Endothelial cell of umbilical vein (primary cell): ENCODE measurements at regions not wholly inside any gene's neighbourhood (a gene's known extent, or its start where the extent isn't known, plus 50 kb on each side); places are given as distances from the start of the nearest gene placed in this dataset.

Source experiments
- EZH2 ChIP-seq: IDR thresholded peaks from 2 replicates; pipeline ENCODE4 v1.6.1; 2012; ENCODE audit warnings: borderline replicate concordance, low read depth, mild to moderate bottlenecking, moderate library complexity, low read length, inconsistent platforms; ENCODE audit not compliant: severe bottlenecking
- JUN ChIP-seq: IDR thresholded peaks from 2 replicates; pipeline ENCODE4 v1.6.1; 2011; ENCODE audit warnings: borderline replicate concordance, low read depth; ENCODE audit not compliant: insufficient read length, insufficient read depth
- POLR2AphosphoS5 ChIP-seq: IDR thresholded peaks from 2 replicates; pipeline ENCODE4 v1.6.1; 2012; ENCODE audit warnings: low read depth, mild to moderate bottlenecking, control low read depth, low read length, moderate library complexity; ENCODE audit not compliant: insufficient read depth
- TF ChIP-seq, protein P1 (sequence below), 2 donors: IDR thresholded peaks; 1 replicate in 1 of 2; 2 replicates in 1 of 2; pipeline ENCODE4 v1.5.1; 2011; ENCODE audit warnings: low read length in 2 of 2, mild to moderate bottlenecking in 2 of 2, moderate library complexity in 2 of 2, control low read depth in 1 of 2, inconsistent platforms in 1 of 2, low read depth in 1 of 2; ENCODE audit not compliant: insufficient read depth in 1 of 2; ENCODE audit errors: extremely low read depth in 1 of 2

DNA sequence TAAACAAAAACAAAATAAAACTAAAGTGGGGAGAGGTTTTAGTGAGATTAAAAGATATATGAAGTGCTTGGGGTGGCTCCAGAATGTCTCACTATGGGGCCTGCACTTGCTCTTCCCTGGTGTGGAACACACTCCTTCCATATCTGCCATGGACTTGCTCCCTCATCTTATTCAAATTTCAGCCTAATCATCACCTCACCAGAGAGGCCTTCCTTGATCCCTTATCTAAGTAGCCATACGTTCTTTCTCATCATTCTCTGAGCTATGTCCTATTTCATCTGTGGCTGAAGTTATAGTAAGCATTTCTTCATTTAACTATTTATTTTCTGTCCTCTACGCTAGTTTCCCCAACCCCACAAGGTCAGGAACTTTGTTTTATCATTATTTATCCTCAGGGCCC is 511.7 kb downstream of the NTRK3 start:
- TF ChIP-seq, protein P1, sequence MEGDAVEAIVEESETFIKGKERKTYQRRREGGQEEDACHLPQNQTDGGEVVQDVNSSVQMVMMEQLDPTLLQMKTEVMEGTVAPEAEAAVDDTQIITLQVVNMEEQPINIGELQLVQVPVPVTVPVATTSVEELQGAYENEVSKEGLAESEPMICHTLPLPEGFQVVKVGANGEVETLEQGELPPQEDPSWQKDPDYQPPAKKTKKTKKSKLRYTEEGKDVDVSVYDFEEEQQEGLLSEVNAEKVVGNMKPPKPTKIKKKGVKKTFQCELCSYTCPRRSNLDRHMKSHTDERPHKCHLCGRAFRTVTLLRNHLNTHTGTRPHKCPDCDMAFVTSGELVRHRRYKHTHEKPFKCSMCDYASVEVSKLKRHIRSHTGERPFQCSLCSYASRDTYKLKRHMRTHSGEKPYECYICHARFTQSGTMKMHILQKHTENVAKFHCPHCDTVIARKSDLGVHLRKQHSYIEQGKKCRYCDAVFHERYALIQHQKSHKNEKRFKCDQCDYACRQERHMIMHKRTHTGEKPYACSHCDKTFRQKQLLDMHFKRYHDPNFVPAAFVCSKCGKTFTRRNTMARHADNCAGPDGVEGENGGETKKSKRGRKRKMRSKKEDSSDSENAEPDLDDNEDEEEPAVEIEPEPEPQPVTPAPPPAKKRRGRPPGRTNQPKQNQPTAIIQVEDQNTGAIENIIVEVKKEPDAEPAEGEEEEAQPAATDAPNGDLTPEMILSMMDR (IDR thresholded peaks at IDR 0.05; ENCODE audit: extremely low read depth in 1 of 2, insufficient read depth in 1 of 2, low read depth in 1 of 2, low read length in 2 of 2) = no peak
- TF ChIP-seq EZH2 (no peak), POLR2AphosphoS5 (no peak), JUN (no peak)
